Gastroesophageal sphincter (tissue), 4 donors: ENCODE measurements at regions not wholly inside any gene's neighbourhood (a gene's known extent, or its start where the extent isn't known, plus 50 kb on each side); places are given as distances from the start of the nearest gene placed in this dataset.

Experiments
- ATAC-seq: fragments of 150-250 bp; one replicate; pipeline ENCODE4 v1.9.1; 2016; ENCODE audit warnings: mild to moderate bottlenecking, moderate library complexity
- H3K27ac ChIP-seq, 4 donors: fragments of 200-600 bp; sonication (generic) in 3 of 4; 1 replicate in 3 of 4; 2 replicates in 1 of 4; pipeline ENCODE4 v1.5.1; 2016 to 2019
- H3K27me3 ChIP-seq: fragments of 200-600 bp; sonication (generic); one replicate; pipeline ENCODE4 v1.5.1; 2019
- H3K36me3 ChIP-seq, 2 donors: fragments of 200-600 bp; sonication (generic); one replicate each; pipeline ENCODE4 v1.5.1; 2019; ENCODE audit warnings: control low read depth in 1 of 2
- H3K4me1 ChIP-seq, 3 donors: fragments of 200-600 bp; sonication (generic); 1 replicate in 2 of 3; 2 replicates in 1 of 3; pipeline ENCODE4 v1.5.1; 2016 to 2019; ENCODE audit warnings: control low read depth in 2 of 3
- H3K4me3 ChIP-seq, 2 donors: fragments of 200-600 bp; sonication (generic); one replicate each; pipeline ENCODE4 v1.5.1; 2019; ENCODE audit warnings: mild to moderate bottlenecking in 1 of 2, moderate library complexity in 1 of 2
- H3K9me3 ChIP-seq, 3 donors: fragments of 200-600 bp; sonication (generic); one replicate each; pipeline ENCODE4 v1.5.1; 2017 to 2019; ENCODE audit warnings: control low read depth in 2 of 3
- CTCF ChIP-seq, 4 experiments: fragments of 200-600 bp in 2 of 4; fragments of 450-650 bp in 2 of 4; sonication (generic) in 1 of 4; IDR thresholded peaks; one replicate each; pipeline ENCODE4 v1.5.1; 2017 to 2019; ENCODE audit warnings: antibody characterized with exemption in 4 of 4, mild to moderate bottlenecking in 2 of 4, moderate library complexity in 2 of 4
- EP300 ChIP-seq: sonication (generic); formaldehyde crosslinking; IDR thresholded peaks from one replicate; pipeline ENCODE4 v1.6.1; 2017; ENCODE audit warnings: antibody characterized with exemption, mild to moderate bottlenecking
- POLR2A ChIP-seq, 2 donors: fragments of 450-650 bp; IDR thresholded peaks; one replicate each; pipeline ENCODE4 v1.6.1; 2017; ENCODE audit warnings: antibody characterized with exemption in 2 of 2, mild to moderate bottlenecking in 2 of 2, moderate library complexity in 1 of 2
- POLR2AphosphoS5 ChIP-seq: sonication (generic); formaldehyde crosslinking; IDR thresholded peaks from one replicate; pipeline ENCODE4 v1.6.1; 2017; ENCODE audit warnings: antibody characterized with exemption
- WGBS, 2 donors: methylation state at CpG; one replicate each; pipeline ENCODE4 v1.1.5; 2018; ENCODE audit warnings: low coverage in 1 of 2; 5-methylcytosine and 5-hydroxymethylcytosine counted together

- Histone ChIP-seq H3K27me3 (peaks cover 99% of the 10 kb centered on the region), H3K36me3 (no peaks in the 10 kb centered on the region), H3K9me3 (no peaks in the 10 kb centered on the region), H3K4me1 (peaks cover 0 to 31% (median 0%) of the 10 kb centered on the region in 3 donors), H3K27ac (no peak overlapping the region), H3K4me3 (no peak overlapping the region)
- TF ChIP-seq EP300, result no peak
- no peak for ATAC-seq
- WGBS, 2 donors, result 93 to 94% methylated on average over 6 of the region's 20 CpGs
Observed at GRCh38 chr11:69982690-69983570, 95.2 kb upstream of the ANO1 start.

DNA sequence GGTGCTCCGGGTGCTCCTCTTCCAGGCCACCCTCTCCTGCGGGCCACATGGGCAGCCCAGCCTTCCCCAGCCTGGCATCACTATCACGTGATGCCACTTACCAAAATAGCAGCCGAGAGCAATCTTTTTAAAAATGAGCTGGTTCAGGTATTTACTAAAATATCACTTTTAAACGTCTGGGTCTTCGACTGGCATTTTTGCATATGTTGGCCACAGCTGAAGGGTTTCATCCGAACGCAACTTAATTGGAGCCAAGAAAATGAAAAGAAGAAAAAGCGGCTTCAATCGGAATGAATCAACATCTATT is 94.6 kb upstream of the ANO1 start:
- H3K27me3 ChIP-seq, result peaks cover 98% of the 10 kb centered on the region
- H3K4me3 ChIP-seq, result no peak overlapping the region
- TF ChIP-seq CTCF (IDR thresholded peaks at IDR 0.05), result no peak
- no peak for TF ChIP-seq POLR2A (IDR thresholded peaks at IDR 0.05)
- TF ChIP-seq POLR2AphosphoS5, result no peak
- TF ChIP-seq EP300, result no peak
- no peaks in the 10 kb centered on the region for H3K9me3 ChIP-seq
- H3K36me3 ChIP-seq, result no peaks in the 10 kb centered on the region
- peaks cover 0 to 31% (median 0%) of the 10 kb centered on the region in 3 donors for H3K4me1 ChIP-seq
- no peak overlapping the region for H3K27ac ChIP-seq
- ATAC-seq, result no peak
- 65 to 70% methylated on average over 6 to 10 of the region's 10 CpGs for WGBS, 2 donors

DNA sequence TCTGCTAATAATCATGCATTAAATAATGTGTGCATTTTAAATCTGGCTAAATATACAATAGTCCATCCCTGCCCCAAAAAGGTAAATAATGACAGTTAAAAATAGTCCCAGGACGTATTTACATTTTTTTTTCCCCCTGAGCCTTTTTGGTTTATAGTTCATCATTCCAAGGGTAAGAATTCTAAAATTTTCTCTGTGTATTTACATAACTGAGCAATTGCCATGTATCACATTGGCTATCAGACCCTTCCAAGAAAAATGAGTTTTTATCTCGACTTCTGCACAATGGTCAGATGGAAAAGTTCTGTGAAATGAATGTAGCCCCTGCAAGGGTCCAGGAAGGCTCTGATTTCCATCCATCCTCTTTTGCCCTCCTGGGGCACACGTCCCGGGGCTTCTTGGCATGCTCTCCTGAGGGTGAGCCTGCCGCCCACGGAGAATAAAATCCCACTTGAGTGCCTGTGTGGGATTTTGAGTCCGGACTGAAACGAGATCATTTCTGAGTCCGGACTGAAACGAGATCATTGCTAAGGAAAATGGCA is 94.1 kb upstream of the ANO1 start:
- TF ChIP-seq EP300, result no peak
- Histone ChIP-seq H3K27ac (no peak overlapping the region), H3K4me1 (peaks cover 0 to 31% (median 0%) of the 10 kb centered on the region in 3 donors), H3K27me3 (peaks cover 98% of the 10 kb centered on the region), H3K36me3 (no peaks in the 10 kb centered on the region), H3K4me3 (no peak overlapping the region), H3K9me3 (no peaks in the 10 kb centered on the region)
- WGBS, 2 donors, result 17 to 21% methylated on average over 2 of the region's 10 CpGs
- no peak for ATAC-seq

- Histone ChIP-seq H3K9me3 (no peaks in the 10 kb centered on the region), H3K27ac (peak overlapping the region in 2 of 4 donors; percentile 54 to 71), H3K4me1 (peaks cover 0 to 31% (median 0%) of the 10 kb centered on the region in 3 donors), H3K4me3 (peak overlapping the region in 1 of 2 donors; percentile 39), H3K36me3 (no peaks in the 10 kb centered on the region), H3K27me3 (peaks cover 98% of the 10 kb centered on the region)
- ATAC-seq, result no peak
- no peak for TF ChIP-seq CTCF (IDR thresholded peaks at IDR 0.05)
- no peak for TF ChIP-seq EP300
- no peak for TF ChIP-seq POLR2A (IDR thresholded peaks at IDR 0.05)
- no peak for TF ChIP-seq POLR2AphosphoS5
- 53% methylated on average over 3 of the region's 24 CpGs; no CpG with 5 or more reads in 1 of the 2 donors for WGBS, 2 donors
Observed at GRCh38 chr11:69984457-69985261, 93.5 kb upstream of the ANO1 start.

- 0 to 18% methylated on average over 1 to 2 of the region's 15 CpGs for WGBS, 2 donors
- H3K27me3 ChIP-seq, result peaks cover 97% of the 10 kb centered on the region
- peaks cover 0 to 31% (median 0%) of the 10 kb centered on the region in 3 donors for H3K4me1 ChIP-seq
- H3K27ac ChIP-seq, result peak overlapping the region in 3 of 4 donors; percentile 54 to 71 (median 57)
- TF ChIP-seq EP300, result no peak
- no peak for TF ChIP-seq CTCF (IDR thresholded peaks at IDR 0.05)
- no peak for TF ChIP-seq POLR2A (IDR thresholded peaks at IDR 0.05)
- TF ChIP-seq POLR2AphosphoS5, result no peak
- ATAC-seq, result no peak
- no peaks in the 10 kb centered on the region for H3K36me3 ChIP-seq
- peak overlapping the region in 1 of 2 donors; percentile 39 for H3K4me3 ChIP-seq
- no peaks in the 10 kb centered on the region for H3K9me3 ChIP-seq
Observed at GRCh38 chr11:69985331-69985640, 92.8 kb upstream of the ANO1 start.
